Epithelial cell of esophagus (primary cell): ENCODE measurements at regions not wholly inside any gene's neighbourhood (a gene's known extent, or its start where the extent isn't known, plus 50 kb on each side); places are given as distances from the start of the nearest gene placed in this dataset.

Experiments used
- DNase-seq: peaks from one replicate; pipeline ENCODE4 v3.0.0; 2010; ENCODE audit warnings: low read depth
- H3K4me3 ChIP-seq: 2 replicates; pipeline ENCODE4 v1.5.1; 2011; ENCODE audit warnings: mild to moderate bottlenecking, low read length, control low read depth
- TF ChIP-seq, protein P1 (sequence below): IDR thresholded peaks from 2 replicates; pipeline ENCODE4 v1.5.1; 2011; ENCODE audit warnings: low read depth, mild to moderate bottlenecking, low read length, control low read depth, inconsistent platforms; ENCODE audit not compliant: insufficient read depth; ENCODE audit errors: missing control alignments

DNA sequence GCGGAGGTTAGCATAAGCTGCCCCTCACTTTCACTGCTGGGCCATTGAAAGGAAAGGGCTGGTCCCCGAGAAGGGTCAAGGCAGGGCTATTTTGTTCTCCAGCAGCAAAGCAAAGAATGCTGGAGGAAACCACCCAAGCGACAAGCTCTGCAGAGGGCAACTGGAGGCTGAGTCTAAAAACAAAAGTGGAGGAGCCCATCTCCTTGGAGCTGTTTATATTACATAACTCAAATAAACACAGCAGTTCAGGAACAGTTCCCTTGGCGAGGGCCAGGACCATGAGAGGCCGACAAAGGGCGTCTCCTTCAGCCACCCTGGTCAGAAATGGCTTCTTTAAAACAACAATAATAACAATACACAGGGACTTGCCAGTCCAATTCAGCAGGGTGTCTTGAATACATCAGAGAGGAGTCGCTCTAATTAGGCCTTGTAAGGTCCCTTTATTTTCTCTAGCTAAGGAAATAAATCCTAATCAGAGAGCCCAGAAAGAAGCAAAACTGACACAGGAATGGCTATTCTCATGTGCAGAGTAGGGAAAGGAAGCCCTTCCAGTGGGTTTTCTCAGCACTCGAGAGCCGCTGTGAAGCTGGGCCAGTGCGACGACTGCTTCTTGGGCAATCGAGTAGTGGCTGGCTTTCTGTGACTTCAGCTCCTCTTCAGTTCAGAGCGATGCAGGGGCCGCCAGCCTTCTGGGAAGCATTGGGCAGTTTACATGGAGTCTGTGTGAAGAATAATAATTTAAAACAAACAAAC is 57.0 kb upstream of the TARBP1 start:
- TF ChIP-seq, protein P1, sequence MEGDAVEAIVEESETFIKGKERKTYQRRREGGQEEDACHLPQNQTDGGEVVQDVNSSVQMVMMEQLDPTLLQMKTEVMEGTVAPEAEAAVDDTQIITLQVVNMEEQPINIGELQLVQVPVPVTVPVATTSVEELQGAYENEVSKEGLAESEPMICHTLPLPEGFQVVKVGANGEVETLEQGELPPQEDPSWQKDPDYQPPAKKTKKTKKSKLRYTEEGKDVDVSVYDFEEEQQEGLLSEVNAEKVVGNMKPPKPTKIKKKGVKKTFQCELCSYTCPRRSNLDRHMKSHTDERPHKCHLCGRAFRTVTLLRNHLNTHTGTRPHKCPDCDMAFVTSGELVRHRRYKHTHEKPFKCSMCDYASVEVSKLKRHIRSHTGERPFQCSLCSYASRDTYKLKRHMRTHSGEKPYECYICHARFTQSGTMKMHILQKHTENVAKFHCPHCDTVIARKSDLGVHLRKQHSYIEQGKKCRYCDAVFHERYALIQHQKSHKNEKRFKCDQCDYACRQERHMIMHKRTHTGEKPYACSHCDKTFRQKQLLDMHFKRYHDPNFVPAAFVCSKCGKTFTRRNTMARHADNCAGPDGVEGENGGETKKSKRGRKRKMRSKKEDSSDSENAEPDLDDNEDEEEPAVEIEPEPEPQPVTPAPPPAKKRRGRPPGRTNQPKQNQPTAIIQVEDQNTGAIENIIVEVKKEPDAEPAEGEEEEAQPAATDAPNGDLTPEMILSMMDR = no peak
- DNase-seq = no peak

DNA sequence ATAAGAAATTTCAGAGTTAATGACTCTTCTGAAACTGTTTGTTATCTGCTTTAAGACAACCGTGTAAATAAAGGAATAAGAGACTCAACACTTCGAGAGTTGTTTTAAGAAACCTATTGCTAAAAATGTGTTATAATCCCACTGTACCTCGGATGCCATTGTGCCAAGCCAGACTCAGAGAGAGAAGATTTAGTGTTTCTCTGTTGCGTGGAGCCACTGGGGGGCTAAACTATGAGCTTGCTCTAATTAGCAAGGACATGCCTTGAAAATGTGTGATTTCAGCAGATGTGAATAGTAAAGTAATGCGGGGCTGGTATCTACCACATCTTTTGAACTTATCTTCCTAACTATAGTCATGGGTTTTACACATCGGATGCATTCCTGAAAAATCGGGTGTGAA is 56.2 kb upstream of the TARBP1 start:
- DNase-seq = no peak
- TF ChIP-seq, protein P1 = no peak

More for the DNA sequence above, 57.0 kb upstream of the TARBP1 start:
- no peak overlapping the region for H3K4me3 ChIP-seq

DNA sequence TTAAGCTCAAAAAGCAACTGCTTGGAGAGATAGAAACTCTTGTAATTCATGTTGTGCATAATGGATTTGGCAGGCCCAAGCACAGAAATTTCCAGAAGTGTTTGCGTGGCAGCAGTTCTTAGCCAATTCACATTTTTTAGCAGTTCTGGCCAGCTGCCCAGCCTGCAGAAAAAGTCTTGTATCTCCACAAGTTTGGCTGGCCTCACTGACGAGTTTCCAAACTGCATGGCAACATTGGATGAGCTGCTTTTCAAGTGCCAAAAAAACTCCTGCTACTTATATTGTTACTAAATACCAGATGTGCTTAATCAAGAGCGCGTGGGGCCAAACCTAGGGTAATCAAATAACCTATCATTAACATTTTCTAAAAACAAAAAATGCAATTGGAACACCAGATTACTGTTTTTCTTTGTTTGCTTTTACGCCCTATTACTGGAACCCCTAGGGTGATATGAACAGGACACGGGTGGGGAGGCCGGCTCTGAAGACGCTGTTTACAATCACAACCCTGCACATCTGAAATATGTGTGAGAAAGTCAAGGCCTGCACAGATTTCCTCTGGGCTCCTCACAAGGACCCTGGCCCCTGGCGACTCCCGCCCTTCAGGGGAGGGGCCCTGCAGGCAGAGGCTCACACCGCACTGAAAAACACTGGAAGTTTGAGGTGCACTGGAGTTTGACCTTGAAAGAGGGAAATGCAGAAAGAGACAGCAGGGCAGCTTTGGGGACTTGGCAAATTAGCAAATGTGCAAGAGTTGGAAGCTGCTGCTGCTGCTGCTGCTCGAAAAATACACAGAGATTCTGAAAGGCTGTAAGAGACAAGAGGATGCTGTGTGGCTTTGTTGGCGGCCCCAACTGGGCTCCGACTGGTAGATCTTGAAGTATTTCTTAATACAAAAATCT is 55.2 kb upstream of the TARBP1 start:
- peak; percentile 95 for DNase-seq
- TF ChIP-seq, protein P1 = no peak
- no peak overlapping the region for H3K4me3 ChIP-seq

More for the DNA sequence above, 56.2 kb upstream of the TARBP1 start:
- no peak overlapping the region for H3K4me3 ChIP-seq

GRCh38 chr1:234533034-234533891 is 54.3 kb upstream of the TARBP1 start:
- no peak overlapping the region for H3K4me3 ChIP-seq
- peak; percentile 99 for DNase-seq
- TF ChIP-seq, protein P1 = no peak

GRCh38 chr1:234532503-234532922 is 53.5 kb upstream of the TARBP1 start:
- TF ChIP-seq, protein P1 = no peak
- DNase-seq = peak; percentile 67
- no peak overlapping the region for H3K4me3 ChIP-seq

DNA sequence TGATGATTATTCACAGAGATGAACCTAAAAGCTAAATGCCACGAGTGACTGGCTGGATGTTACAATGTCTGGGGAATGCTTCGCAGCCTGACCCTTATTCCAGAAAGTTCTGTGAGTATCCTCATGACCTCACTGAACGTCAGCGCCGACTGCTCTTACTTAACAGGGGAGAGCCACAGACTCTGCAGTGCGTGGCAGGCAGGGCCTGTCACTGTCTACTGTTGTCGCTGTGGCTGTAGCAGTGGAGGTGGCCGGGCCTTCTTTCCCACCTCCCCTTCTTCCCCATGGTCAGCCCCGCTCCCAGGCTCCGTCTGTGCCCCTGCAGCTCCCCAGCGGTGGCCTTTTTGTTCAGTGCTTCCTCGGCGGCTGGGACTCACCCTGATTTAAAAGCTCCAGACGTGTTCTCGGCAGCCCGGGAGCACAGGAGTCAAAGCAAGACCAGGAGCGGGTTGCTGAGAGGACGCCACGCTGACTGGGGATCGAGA is 52.2 kb upstream of the TARBP1 start:
- TF ChIP-seq, protein P1 = no peak
- no peak for DNase-seq
- H3K4me3 ChIP-seq = no peak overlapping the region
